T follicular helper cell (primary cell): ENCODE measurements at regions not wholly inside any gene's neighbourhood (a gene's known extent, or its start where the extent isn't known, plus 50 kb on each side); places are given as distances from the start of the nearest gene placed in this dataset.

ENCODE experiments used
- DNase-seq: peaks from one replicate; pipeline ENCODE4 v3.0.0-alpha.2; 2020; ENCODE audit warnings: low read depth

GRCh38 chr12:11946161-11946560, 124.6 kb upstream of the BCL2L14 start:
- no peak for DNase-seq

DNA sequence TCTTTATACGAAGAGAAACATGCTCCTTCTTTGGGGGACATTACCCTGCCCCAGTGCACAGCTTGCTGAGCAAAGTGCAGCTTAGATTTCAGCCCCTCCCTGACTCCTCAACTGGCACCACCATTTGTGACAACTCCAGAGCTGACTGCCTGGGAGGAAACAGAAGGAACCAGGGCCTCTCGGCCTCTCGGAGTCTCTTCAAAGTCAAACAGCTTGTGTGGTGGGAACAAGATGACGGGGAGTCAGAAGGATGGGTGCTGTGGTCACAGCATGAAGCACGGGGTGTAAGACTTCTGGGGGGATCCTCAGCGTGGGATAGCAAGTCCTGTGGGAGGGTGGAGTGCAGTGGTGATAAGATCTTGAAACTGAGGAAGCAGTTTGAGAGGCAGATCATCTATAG, 123.5 kb upstream of the BCL2L14 start:
- no peak for DNase-seq

- DNase-seq: no peak
Measured at GRCh38 chr12:11949738-11950411, 120.9 kb upstream of the BCL2L14 start.

- DNase-seq: no peak
Measured at GRCh38 chr12:11951209-11951608, 119.5 kb upstream of the BCL2L14 start.

- DNase-seq: no peak
Measured at GRCh38 chr12:11953523-11953922, 117.2 kb upstream of the BCL2L14 start.

GRCh38 chr12:11954181-11954580, 116.6 kb upstream of the BCL2L14 start:
- DNase-seq: no peak

DNA sequence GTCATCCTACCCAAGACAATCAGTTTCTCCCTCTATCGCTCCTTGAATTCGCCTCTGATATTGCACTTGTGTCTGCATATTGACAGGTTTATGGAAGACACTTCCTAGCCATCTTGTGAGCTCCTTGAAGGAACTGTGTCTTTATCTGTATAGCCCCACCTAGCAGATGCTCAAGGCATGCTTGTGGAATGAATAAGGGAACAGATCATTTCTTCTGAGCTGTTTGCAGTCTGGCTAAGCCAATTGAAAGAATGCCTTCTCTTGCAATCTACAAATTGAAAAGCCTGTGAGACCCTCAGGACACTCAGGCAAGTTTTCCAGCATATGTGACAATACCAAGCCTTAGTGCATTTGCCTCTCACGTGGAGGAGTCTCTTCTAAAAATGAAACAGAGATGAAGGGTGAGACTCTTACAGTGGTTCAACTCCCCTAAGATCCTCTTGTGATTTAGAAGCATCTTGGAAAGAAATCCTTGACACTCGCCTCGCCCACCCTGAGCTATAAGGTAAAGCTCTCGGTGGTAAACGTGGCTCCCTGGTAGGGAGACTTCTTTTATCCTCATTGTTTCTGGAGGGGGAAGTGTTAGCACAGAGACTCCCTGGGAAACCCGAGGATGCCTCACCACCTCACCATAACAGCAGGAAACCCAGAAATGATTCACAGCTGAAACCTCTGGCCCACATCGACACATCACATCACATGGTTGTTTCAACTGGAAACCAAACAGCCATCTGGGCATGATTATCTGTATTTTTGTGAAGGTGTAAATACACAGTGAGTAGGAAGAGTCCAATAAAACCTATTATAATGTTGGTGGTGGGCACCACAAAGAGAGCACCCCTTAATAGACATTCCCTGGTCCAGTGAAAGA, 112.3 kb upstream of the BCL2L14 start:
- no peak for DNase-seq

DNA sequence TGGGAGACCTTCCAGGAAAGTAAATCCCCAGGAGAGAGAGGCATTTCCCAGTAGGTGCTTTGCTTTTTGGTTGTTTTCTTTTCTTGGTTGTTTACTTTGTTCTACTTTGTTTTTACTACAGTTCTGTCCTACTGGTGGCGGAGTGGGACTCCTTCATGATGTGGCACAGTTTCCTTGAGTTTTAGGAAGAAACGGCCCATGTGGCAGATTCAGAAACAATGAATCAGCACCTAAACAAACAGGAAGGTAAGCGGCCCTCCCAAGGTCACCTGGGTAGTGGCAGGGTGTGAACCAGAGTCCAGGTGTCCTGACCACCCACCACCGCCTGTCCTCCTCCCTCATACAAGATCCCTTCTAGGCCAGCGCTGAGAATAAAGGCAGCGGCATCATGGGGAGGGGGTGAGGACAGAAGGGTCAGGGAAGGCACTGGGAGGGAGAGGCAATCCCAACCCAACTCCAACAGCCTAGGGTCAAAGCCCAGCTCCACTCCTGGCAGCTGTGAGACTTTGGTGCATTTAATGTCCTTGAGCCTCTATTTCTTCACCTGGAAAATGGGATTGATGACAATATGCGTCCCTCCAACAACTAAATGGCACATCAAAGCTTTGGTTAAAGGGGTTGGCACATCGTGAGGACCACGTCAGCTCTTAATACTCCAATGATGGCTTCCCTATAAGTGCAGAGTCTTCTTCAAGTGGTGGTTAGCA, 111.5 kb upstream of the BCL2L14 start:
- no peak for DNase-seq

DNA sequence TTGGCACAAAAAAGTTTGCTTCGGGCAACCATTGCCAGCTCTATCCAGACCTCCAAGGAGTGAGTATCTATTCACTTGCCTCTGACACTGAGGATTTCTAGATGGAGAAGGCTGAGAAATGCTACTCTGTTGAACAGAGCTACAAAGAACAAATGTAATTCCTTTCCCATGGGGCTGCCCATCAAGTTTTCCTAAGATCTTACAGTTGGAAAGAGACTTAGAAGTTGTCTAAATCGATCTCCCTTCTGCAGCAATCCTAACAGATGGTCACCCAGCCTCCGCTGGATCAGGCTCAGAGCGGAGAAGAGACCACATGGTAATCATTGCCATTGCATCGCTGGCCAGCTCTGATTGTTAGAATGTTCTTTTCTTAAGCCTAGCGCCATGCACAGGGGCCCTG, 110.1 kb upstream of the BCL2L14 start:
- DNase-seq: no peak

- no peak for DNase-seq
Measured at GRCh38 chr12:11961686-11962085, 109.1 kb upstream of the BCL2L14 start.

DNA sequence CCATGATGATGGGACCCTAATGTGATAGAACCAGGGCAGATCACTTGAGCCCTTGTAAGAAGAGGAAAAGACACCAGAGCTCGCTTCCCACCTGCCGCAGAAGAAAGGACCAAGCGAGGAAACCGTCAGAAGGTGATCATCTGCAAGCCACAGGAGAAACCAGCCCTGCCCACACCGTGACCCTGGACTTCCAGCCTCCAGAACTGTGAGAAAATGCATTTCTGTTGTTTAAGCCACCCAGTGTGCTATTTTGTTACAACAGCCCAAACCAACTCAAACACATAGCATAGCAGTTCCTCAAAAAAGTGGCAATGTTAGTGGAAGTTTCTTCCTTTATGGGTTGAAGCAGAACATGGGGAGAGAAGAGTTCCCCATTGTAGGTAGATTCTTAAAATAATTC, 107.9 kb upstream of the BCL2L14 start:
- no peak for DNase-seq

- DNase-seq: no peak
Measured at GRCh38 chr12:11963841-11964471, 106.8 kb upstream of the BCL2L14 start.

DNA sequence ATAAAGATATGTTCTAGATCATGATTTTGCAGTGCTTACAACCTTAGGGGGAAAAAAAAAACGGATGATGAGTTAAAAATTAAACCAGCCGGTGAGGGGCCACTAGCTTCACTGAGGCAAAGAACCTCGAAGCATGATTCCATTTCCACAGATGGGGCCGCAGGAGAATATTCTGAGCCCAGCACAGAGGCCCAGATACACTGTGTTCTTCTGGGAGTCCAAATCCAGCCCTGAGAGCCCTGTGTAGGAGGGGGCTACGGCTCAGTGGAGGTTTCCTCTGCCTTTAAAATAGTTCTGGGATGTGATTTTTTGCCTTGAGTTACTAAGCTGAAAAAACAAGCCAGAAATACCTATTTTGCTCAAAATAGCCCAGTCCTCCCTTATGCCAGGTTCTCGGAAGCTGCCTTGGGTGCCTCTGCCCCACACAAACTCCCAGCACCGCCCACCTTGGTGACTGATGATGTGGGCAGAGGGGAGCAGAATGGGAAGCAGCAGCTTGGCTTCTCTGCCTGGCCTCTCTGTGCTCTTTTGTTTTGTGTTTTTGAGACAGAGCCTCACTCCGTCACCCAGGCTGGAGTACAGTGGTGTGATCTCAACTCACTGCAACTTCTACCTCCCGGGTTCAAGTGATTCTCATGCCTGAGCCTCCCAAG, 105.4 kb upstream of the BCL2L14 start:
- DNase-seq: no peak

DNA sequence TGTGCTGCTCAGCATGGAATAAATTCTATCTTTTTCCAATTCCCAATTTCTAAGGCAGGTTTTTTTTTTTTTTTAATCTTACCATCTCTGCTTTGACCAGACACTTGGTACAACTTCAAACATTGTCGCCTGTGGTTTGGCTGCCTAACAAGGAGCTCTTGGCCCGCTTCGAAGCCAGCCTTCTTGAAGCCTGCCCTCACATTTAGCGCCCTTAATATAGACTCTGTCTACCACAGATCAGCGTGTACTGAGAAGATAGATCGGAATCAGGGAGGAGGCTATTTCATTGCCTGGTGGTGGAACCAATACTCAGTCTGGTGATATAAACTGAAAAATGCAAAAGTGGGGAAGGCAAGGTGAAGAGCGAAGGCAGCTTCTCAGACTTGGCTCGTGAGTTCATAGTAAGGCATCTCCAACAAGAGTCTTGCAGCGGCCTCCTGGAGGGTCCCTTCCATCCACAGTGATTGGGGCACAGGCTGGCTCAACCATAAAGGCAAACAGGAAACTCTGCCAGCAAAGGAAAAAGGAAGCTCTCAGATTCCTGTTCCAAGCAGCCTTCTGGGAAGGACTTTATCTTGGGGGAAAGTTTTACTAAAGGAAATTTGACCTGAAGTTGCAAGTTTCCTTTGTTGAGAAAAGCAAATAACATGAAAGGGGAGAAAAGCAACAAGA, 103.2 kb upstream of the BCL2L14 start:
- no peak for DNase-seq

GRCh38 chr12:11968048-11968383, 102.7 kb upstream of the BCL2L14 start:
- DNase-seq: no peak

- DNase-seq: no peak
Measured at GRCh38 chr12:11968516-11968915, 102.2 kb upstream of the BCL2L14 start.

GRCh38 chr12:11969437-11970154, 101.1 kb upstream of the BCL2L14 start:
- no peak for DNase-seq

- no peak for DNase-seq
Measured at GRCh38 chr12:11970155-11970520, 100.6 kb upstream of the BCL2L14 start.

DNA sequence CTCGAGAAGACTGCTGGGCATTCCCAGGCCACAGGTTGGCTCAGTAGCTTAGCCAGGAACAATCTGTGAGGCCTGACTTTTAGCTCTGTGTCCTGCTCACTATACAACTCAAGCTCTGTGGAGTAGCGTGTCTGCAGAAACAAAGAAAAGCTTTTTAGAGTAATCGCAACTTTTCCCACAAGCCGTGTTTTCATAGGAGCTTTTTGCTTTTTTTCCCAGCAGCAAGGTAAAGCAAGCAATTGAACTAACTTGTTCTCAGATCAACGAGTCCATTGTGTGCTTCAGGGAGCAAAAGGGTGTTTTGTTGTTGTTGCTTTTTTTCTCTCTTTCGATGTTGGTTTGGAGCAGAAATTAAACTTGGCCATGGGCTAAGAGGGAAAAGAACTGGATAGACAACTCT, 97.3 kb upstream of the BCL2L14 start:
- DNase-seq: no peak

- DNase-seq: no peak
Measured at GRCh38 chr12:11976005-11976404, 94.7 kb upstream of the BCL2L14 start.
